Smooth muscle cell (in vitro differentiated cells): ENCODE measurements at regions not wholly inside any gene's neighbourhood (a gene's known extent, or its start where the extent isn't known, plus 50 kb on each side); places are given as distances from the start of the nearest gene placed in this dataset.

Experiments used
- DNase-seq: peaks from one replicate; lab custom pipeline; 2025; ENCODE audit not compliant: unreplicated experiment; lab: John Stamatoyannopoulos, UW
- H2AFZ ChIP-seq: fragments of 200-600 bp; sonication (generic); 2 replicates; pipeline ENCODE4 v1.6.0; 2016; ENCODE audit warnings: antibody characterized with exemption, low read depth, mild to moderate bottlenecking
- H3F3A ChIP-seq: fragments of 200-600 bp; sonication (generic); 2 replicates; pipeline ENCODE4 v1.6.0; 2017; ENCODE audit warnings: antibody characterized with exemption, low read depth
- H3K27ac ChIP-seq: fragments of 200-600 bp; sonication (generic); 2 replicates; pipeline ENCODE4 v1.5.1; 2016; ENCODE audit warnings: low read depth, mild to moderate bottlenecking
- H3K27me3 ChIP-seq: fragments of 200-600 bp; sonication (generic); 2 replicates; pipeline ENCODE4 v1.6.1; 2016; ENCODE audit warnings: low read depth, mild to moderate bottlenecking
- H3K36me3 ChIP-seq: fragments of 200-600 bp; sonication (generic); 2 replicates; pipeline ENCODE4 v1.5.1; 2016; ENCODE audit warnings: low read depth
- H3K4me1 ChIP-seq: fragments of 200-600 bp; sonication (generic); 2 replicates; pipeline ENCODE4 v1.5.1; 2016; ENCODE audit warnings: low read depth
- H3K4me2 ChIP-seq: fragments of 200-600 bp; sonication (generic); 2 replicates; pipeline ENCODE4 v1.6.0; 2016; ENCODE audit warnings: mild to moderate bottlenecking
- H3K4me3 ChIP-seq: fragments of 200-600 bp; sonication (generic); 2 replicates; pipeline ENCODE4 v1.5.1; 2016; ENCODE audit warnings: mild to moderate bottlenecking
- H3K79me2 ChIP-seq: fragments of 200-600 bp; sonication (generic); 2 replicates; pipeline ENCODE4 v1.6.0; 2016; ENCODE audit warnings: low read depth, mild to moderate bottlenecking
- H3K9ac ChIP-seq: fragments of 200-600 bp; sonication (generic); 2 replicates; pipeline ENCODE4 v1.6.0; 2016; ENCODE audit warnings: low read depth
- H3K9me3 ChIP-seq: fragments of 200-600 bp; sonication (generic); replicated peaks from 2 replicates; pipeline ENCODE4 v1.5.1; 2016; ENCODE audit warnings: low read depth
- H4K20me1 ChIP-seq: fragments of 200-600 bp; sonication (generic); 2 replicates; pipeline ENCODE4 v1.6.0; 2016; ENCODE audit warnings: low read depth
- WGBS: methylation state at CpG from one replicate; pipeline ENCODE4 v1.1.7; 2016; ENCODE audit warnings: low lambda C conversion rate; 5-methylcytosine and 5-hydroxymethylcytosine counted together
- TF ChIP-seq, protein P1 (sequence below): fragments of 200-600 bp; sonication (generic); IDR thresholded peaks from 2 replicates; pipeline ENCODE4 v1.5.1; 2017; ENCODE audit warnings: borderline replicate concordance, mild to moderate bottlenecking, antibody characterized with exemption; ENCODE audit not compliant: insufficient read depth, poor library complexity, severe bottlenecking

DNA sequence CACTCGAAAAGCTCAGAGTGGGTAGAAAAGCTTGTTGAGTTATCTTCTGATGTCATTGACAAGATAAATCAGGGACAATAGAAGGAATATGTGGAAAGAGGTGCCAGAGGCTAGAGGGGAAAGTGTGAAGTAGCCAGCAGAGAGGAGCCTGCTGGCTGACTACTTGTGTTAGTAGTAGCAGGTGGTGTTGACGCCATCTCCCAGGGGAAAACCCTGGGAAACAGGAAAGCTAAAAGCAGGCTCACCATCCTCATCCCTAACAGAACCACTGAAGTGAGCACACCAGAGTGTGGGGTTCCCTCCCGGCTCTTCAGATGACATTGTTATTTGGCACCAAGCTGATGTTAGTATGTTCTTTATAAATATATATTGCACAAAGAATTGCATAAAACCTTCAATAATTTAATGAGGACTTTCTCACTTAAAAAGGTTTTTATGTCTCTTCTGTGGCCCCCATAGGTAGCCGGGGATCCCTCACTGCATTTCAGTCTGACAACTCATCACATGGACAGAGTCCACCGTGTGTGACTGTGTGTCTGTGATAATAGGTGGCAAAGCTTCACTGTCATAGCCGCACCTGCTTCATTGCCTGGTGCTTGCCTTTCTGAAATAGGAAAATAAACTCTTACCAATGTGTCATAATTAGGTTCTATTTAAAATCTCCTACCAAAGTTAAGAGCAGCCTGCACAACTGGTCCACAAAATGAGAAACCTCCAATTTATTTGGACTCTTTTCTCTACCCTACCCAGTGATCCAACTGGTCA, 63.2 kb upstream of the TOP3B start:
- Histone ChIP-seq H3K27ac (no peak overlapping the region), H3K4me1 (no peaks in the 10 kb centered on the region), H3K79me2 (no peaks in the 10 kb centered on the region), H4K20me1 (no peaks in the 10 kb centered on the region), H3K4me2 (no peak overlapping the region), H3K36me3 (no peaks in the 10 kb centered on the region), H3K4me3 (no peak overlapping the region), H3K27me3 (peaks cover 64% of the 10 kb centered on the region), H3K9ac (no peak overlapping the region), H3F3A (no peaks in the 10 kb centered on the region), H3K9me3 (no peaks in the 10 kb centered on the region), H2AFZ (no peak overlapping the region)
- TF ChIP-seq, protein P1, sequence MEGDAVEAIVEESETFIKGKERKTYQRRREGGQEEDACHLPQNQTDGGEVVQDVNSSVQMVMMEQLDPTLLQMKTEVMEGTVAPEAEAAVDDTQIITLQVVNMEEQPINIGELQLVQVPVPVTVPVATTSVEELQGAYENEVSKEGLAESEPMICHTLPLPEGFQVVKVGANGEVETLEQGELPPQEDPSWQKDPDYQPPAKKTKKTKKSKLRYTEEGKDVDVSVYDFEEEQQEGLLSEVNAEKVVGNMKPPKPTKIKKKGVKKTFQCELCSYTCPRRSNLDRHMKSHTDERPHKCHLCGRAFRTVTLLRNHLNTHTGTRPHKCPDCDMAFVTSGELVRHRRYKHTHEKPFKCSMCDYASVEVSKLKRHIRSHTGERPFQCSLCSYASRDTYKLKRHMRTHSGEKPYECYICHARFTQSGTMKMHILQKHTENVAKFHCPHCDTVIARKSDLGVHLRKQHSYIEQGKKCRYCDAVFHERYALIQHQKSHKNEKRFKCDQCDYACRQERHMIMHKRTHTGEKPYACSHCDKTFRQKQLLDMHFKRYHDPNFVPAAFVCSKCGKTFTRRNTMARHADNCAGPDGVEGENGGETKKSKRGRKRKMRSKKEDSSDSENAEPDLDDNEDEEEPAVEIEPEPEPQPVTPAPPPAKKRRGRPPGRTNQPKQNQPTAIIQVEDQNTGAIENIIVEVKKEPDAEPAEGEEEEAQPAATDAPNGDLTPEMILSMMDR: no peak
- WGBS: 74% methylated on average over 6 of the region's 6 CpGs
- DNase-seq: no peak

DNA sequence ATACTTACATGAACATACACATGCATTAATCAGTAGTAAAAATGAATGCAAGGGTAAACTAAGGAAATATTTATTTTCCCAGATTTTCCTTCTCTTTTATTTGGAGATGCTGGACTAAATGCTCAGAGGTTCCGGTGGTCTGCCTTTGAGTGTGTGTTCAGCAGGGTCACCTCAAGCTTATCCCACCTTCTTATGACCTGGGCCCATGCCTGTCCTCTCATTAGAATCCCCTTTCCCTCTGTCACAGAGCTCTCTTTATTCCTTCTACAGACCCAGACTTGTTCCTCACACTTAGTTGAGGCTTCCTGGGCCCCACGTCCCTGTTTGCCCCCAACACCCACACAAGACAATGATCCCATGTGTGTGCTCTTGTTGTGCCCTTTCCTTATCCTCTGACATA, 61.6 kb upstream of the TOP3B start:
- Histone ChIP-seq H3K4me2 (no peak overlapping the region), H3K27ac (no peak overlapping the region), H3K36me3 (no peaks in the 10 kb centered on the region), H3F3A (no peaks in the 10 kb centered on the region), H3K9ac (no peak overlapping the region), H3K79me2 (no peaks in the 10 kb centered on the region), H3K4me3 (no peak overlapping the region), H2AFZ (no peak overlapping the region), H3K4me1 (no peaks in the 10 kb centered on the region), H3K27me3 (peaks cover 64% of the 10 kb centered on the region), H3K9me3 (no peaks in the 10 kb centered on the region), H4K20me1 (no peaks in the 10 kb centered on the region)
- TF ChIP-seq, protein P1: no peak
- whole genome bisulfite sequencing: 84% methylated on average over 2 of the region's 2 CpGs
- DNase-seq: no peak

DNA sequence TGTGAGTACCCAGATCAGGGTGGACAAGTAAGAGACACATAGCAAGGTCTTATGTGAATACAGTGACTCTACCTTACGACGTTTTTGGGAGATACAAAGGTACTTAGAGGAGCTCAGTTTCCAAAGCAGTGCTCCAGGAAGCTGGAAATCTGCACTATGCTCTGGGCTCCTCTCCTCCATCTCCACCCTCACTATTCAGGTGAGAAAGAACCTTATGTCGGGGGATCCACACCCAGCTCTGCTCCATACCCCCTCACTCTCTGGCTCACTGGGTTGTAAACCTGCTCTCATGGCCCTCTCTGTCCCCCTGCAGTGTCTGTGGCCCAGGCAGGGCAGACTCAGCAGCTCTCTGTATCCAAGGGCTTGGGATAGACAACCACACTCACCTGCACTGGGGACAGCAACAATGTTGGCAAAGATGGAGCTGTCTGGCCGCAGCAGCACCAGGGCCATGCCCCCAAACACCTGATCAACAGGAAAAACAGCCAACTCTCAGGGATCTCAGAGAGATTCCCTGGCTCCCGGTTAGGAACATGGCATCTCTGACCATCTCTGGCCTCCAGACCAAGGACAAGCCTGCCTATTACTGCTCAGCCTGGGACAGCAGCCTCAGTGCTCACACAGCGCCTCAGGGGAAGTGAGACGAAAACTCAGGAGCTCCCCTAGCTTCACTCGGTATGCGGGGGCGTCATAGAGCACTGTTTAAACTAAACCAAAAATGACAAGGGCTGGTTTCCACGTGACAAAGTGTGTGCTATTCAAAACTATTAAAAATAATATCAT, 60.9 kb upstream of the TOP3B start:
- H3K36me3 ChIP-seq: no peaks in the 10 kb centered on the region
- no peak for DNase-seq
- 58% methylated on average over 11 of the region's 11 CpGs for WGBS
- H3K27me3 ChIP-seq: peaks cover 60% of the 10 kb centered on the region
- no peak overlapping the region for H2AFZ ChIP-seq
- TF ChIP-seq, protein P1: no peak
- H3K4me3 ChIP-seq: no peak overlapping the region
- H3K9ac ChIP-seq: no peak overlapping the region
- peaks cover 5% of the 10 kb centered on the region for H3F3A ChIP-seq
- H3K27ac ChIP-seq: no peak overlapping the region
- no peaks in the 10 kb centered on the region for H3K79me2 ChIP-seq
- no peak overlapping the region for H3K4me2 ChIP-seq
- H3K4me1 ChIP-seq: no peaks in the 10 kb centered on the region
- no peaks in the 10 kb centered on the region for H4K20me1 ChIP-seq
- no peaks in the 10 kb centered on the region for H3K9me3 ChIP-seq
